WTC11 (cell line): ENCODE measurements at regions not wholly inside any gene's neighbourhood (a gene's known extent, or its start where the extent isn't known, plus 50 kb on each side); places are given as distances from the start of the nearest gene placed in this dataset.

Experiments
- CBFB ChIP-seq: sonication (generic); formaldehyde crosslinking; IDR thresholded peaks from 2 replicates; pipeline ENCODE4 v1.8.1; 2022; ENCODE audit warnings: mild to moderate bottlenecking, low read depth, missing genetic modification reagents
- CREB1 ChIP-seq: sonication (generic); formaldehyde crosslinking; IDR thresholded peaks from 2 replicates; pipeline ENCODE4 v1.8.0; 2023; ENCODE audit warnings: mild to moderate bottlenecking, missing genetic modification reagents
- CTCF ChIP-seq: fragments of 200-600 bp; IDR thresholded peaks from 2 replicates; pipeline ENCODE4 v1.8.0; 2022; ENCODE audit warnings: antibody characterized with exemption
- E2F4 ChIP-seq: sonication (generic); formaldehyde crosslinking; IDR thresholded peaks from 2 replicates; pipeline ENCODE4 v1.8.1; 2022; ENCODE audit warnings: low read depth, mild to moderate bottlenecking, moderate library complexity, missing genetic modification reagents, borderline replicate concordance
- ETV6 ChIP-seq: sonication (generic); formaldehyde crosslinking; IDR thresholded peaks from 2 replicates; pipeline ENCODE4 v1.8.1; 2022; ENCODE audit warnings: mild to moderate bottlenecking, missing genetic modification reagents
- FOXP4 ChIP-seq: sonication (generic); formaldehyde crosslinking; IDR thresholded peaks from 2 replicates; pipeline ENCODE4 v1.8.0; 2022; ENCODE audit warnings: mild to moderate bottlenecking, missing genetic modification reagents
- JUN ChIP-seq: sonication (generic); formaldehyde crosslinking; IDR thresholded peaks from 2 replicates; pipeline ENCODE4 v1.8.0; 2023; ENCODE audit warnings: mild to moderate bottlenecking, missing genetic modification reagents
- SP1 ChIP-seq: sonication (generic); formaldehyde crosslinking; conservative IDR thresholded peaks from 2 replicates; pipeline ENCODE4 v1.8.1; 2022; ENCODE audit warnings: missing genetic modification reagents
- TF ChIP-seq, protein P1 (sequence below): sonication (generic); formaldehyde crosslinking; IDR thresholded peaks from 2 replicates; pipeline ENCODE4 v1.8.1; 2023; ENCODE audit warnings: mild to moderate bottlenecking, missing genetic modification reagents, moderate library complexity
- TF ChIP-seq, protein P2 (sequence below): sonication (generic); formaldehyde crosslinking; IDR thresholded peaks from 2 replicates; pipeline ENCODE4 v1.8.0; 2022; ENCODE audit warnings: mild to moderate bottlenecking, missing genetic modification reagents

DNA sequence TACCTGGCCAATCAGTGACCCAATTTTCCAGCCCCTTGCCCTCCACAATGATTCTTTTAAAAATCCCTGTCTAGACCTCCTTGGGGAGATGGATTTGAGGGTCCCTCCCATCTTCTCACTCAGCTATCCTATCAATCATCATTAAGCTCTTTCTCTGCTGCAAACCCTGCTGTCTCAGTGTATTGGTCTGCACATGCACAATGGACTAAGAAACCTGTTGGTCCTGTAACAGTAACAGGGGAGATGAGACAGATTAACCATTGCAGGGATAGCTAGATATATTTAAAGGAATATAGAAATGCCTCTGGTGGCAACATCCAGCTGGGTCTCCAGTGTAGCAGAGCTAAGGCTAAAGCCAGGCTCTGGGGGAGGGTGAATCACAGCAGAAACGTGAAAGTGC lies 74.6 kb upstream of the CHRNA7 start:
- TF ChIP-seq JUN (CRISPR knock-in tag) = no peak
- no peak for TF ChIP-seq CBFB (CRISPR knock-in tag)
- TF ChIP-seq CTCF = no peak
- no peak for TF ChIP-seq SP1 (CRISPR knock-in tag)
- no peak for TF ChIP-seq CREB1 (CRISPR knock-in tag)
- TF ChIP-seq, protein P1, sequence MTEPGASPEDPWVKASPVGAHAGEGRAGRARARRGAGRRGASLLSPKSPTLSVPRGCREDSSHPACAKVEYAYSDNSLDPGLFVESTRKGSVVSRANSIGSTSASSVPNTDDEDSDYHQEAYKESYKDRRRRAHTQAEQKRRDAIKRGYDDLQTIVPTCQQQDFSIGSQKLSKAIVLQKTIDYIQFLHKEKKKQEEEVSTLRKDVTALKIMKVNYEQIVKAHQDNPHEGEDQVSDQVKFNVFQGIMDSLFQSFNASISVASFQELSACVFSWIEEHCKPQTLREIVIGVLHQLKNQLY (CRISPR knock-in tag) = no peak
- TF ChIP-seq, protein P2, sequence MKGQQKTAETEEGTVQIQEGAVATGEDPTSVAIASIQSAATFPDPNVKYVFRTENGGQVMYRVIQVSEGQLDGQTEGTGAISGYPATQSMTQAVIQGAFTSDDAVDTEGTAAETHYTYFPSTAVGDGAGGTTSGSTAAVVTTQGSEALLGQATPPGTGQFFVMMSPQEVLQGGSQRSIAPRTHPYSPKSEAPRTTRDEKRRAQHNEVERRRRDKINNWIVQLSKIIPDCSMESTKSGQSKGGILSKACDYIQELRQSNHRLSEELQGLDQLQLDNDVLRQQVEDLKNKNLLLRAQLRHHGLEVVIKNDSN = no peak
- no peak for TF ChIP-seq FOXP4
- TF ChIP-seq ETV6 = no peak
- TF ChIP-seq E2F4 (CRISPR knock-in tag) = no peak
